HEK293 (cell line): ENCODE measurements at regions not wholly inside any gene's neighbourhood (a gene's known extent, or its start where the extent isn't known, plus 50 kb on each side); places are given as distances from the start of the nearest gene placed in this dataset.
"Not testable (repeated sequence)": the region's sequence is repeated elsewhere in the genome, so short reads cannot be mapped to it uniquely, and the experiment has no call there.

Experiments used
- ZBTB20 ChIP-seq: fragments of 450-650 bp; formaldehyde crosslinking; IDR thresholded peaks from 2 replicates; pipeline ENCODE4 v1.5.1; 2016; ENCODE audit warnings: missing biosample characterization, missing genetic modification characterization
- ZBTB7A ChIP-seq: fragments of 450-650 bp; formaldehyde crosslinking; IDR thresholded peaks from 2 replicates; pipeline ENCODE4 v1.5.1; 2016; ENCODE audit warnings: low read depth, missing biosample characterization, missing genetic modification characterization
- ZNF274 ChIP-seq, 2 experiments: fragments of 200-500 bp in 1 of 2; fragments of 450-650 bp in 1 of 2; sonication (Bioruptor generic) in 1 of 2; formaldehyde crosslinking in 1 of 2; IDR thresholded peaks; 2 replicates each; pipeline versions ENCODE4 v1.5.1 to v1.6.1; 2014 to 2016; ENCODE audit warnings: borderline replicate concordance in 1 of 2, inconsistent platforms in 1 of 2, low read length in 1 of 2, missing biosample characterization in 1 of 2, missing genetic modification characterization in 1 of 2
- TF ChIP-seq, protein P1 (sequence below): fragments of 450-650 bp; formaldehyde crosslinking; IDR thresholded peaks from 2 replicates; pipeline ENCODE4 v1.5.1; 2016; ENCODE audit warnings: missing biosample characterization, missing genetic modification characterization
- TF ChIP-seq, protein P2 (sequence below): fragments of 450-650 bp; formaldehyde crosslinking; IDR thresholded peaks from 2 replicates; pipeline ENCODE4 v1.5.1; 2016; ENCODE audit warnings: missing biosample characterization, missing genetic modification characterization, borderline replicate concordance

DNA sequence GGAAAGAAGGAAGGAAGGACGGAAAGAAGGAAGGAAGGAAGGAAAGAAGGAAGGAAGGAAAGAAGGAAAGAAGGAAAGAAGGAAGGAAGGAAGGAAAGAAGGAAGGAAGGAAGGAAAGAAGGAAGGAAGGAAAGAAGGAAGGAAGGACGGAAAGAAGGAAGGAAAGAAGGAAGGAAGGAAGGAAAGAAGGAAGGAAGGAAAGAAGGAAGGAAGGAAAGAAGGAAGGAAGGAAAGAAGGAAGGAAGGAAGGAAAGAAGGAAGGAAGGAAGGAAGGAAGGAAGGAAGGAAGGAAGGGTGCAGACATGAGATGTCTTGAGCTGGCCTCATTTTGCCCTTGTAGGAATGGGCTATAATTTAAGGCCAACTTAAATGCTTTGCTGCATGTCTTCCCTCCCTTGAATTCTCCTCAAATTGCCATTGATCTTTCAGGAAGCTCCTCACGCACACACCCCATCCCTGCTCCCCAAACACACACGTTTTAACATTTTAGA, 172.1 kb upstream of the NOX3 start:
- TF ChIP-seq ZBTB20 (tag by site-specific recombination); ZBTB7A (tag by site-specific recombination); ZNF274 (IDR thresholded peaks at IDR 0.05; ENCODE audit: low read length); ZNF274 (tag by site-specific recombination; IDR thresholded peaks at IDR 0.05; ENCODE audit: borderline replicate concordance): not testable (repeated sequence)
- TF ChIP-seq, protein P1, sequence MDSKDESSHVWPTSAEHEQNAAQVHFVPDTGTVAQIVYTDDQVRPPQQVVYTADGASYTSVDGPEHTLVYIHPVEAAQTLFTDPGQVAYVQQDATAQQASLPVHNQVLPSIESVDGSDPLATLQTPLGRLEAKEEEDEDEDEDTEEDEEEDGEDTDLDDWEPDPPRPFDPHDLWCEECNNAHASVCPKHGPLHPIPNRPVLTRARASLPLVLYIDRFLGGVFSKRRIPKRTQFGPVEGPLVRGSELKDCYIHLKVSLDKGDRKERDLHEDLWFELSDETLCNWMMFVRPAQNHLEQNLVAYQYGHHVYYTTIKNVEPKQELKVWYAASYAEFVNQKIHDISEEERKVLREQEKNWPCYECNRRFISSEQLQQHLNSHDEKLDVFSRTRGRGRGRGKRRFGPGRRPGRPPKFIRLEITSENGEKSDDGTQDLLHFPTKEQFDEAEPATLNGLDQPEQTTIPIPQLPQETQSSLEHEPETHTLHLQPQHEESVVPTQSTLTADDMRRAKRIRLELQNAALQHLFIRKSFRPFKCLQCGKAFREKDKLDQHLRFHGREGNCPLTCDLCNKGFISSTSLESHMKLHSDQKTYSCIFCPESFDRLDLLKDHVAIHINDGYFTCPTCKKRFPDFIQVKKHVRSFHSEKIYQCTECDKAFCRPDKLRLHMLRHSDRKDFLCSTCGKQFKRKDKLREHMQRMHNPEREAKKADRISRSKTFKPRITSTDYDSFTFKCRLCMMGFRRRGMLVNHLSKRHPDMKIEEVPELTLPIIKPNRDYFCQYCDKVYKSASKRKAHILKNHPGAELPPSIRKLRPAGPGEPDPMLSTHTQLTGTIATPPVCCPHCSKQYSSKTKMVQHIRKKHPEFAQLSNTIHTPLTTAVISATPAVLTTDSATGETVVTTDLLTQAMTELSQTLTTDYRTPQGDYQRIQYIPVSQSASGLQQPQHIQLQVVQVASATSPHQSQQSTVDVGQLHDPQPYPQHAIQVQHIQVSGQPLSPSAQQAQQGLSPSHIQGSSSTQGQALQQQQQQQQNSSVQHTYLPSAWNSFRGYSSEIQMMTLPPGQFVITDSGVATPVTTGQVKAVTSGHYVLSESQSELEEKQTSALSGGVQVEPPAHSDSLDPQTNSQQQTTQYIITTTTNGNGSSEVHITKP (tag by site-specific recombination), result not testable (repeated sequence)
- TF ChIP-seq, protein P2, sequence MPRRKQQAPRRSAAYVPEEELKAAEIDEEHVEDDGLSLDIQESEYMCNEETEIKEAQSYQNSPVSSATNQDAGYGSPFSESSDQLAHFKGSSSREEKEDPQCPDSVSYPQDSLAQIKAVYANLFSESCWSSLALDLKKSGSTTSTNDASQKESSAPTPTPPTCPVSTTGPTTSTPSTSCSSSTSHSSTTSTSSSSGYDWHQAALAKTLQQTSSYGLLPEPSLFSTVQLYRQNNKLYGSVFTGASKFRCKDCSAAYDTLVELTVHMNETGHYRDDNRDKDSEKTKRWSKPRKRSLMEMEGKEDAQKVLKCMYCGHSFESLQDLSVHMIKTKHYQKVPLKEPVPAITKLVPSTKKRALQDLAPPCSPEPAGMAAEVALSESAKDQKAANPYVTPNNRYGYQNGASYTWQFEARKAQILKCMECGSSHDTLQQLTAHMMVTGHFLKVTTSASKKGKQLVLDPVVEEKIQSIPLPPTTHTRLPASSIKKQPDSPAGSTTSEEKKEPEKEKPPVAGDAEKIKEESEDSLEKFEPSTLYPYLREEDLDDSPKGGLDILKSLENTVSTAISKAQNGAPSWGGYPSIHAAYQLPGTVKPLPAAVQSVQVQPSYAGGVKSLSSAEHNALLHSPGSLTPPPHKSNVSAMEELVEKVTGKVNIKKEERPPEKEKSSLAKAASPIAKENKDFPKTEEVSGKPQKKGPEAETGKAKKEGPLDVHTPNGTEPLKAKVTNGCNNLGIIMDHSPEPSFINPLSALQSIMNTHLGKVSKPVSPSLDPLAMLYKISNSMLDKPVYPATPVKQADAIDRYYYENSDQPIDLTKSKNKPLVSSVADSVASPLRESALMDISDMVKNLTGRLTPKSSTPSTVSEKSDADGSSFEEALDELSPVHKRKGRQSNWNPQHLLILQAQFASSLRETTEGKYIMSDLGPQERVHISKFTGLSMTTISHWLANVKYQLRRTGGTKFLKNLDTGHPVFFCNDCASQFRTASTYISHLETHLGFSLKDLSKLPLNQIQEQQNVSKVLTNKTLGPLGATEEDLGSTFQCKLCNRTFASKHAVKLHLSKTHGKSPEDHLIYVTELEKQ (tag by site-specific recombination), result not testable (repeated sequence)
